ENCODE measurements at regions not wholly inside any gene's neighbourhood (a gene's known extent, or its start where the extent isn't known, plus 50 kb on each side); places are given as distances from the start of the nearest gene placed in this dataset.
"Not testable (repeated sequence)": the region's sequence is repeated elsewhere in the genome, so short reads cannot be mapped to it uniquely, and the experiment has no call there.

- no peak for DNase-seq
Observed at GRCh38 chr14:87405563-87405962, 587.4 kb downstream of the GALC start.

GRCh38 chr14:87397499-87397898 lies 595.5 kb downstream of the GALC start:
- DNase-seq: no peak

GRCh38 chr14:87391066-87391465 lies 601.9 kb downstream of the GALC start:
- no peak for DNase-seq

GRCh38 chr14:87388946-87389345 lies 604.0 kb downstream of the GALC start:
- no peak for DNase-seq

GRCh38 chr14:87387806-87388205 lies 605.2 kb downstream of the GALC start:
- DNase-seq: no peak

- DNase-seq: no peak
Observed at GRCh38 chr14:87386524-87386923, 606.5 kb downstream of the GALC start.

- no peak for DNase-seq
Observed at GRCh38 chr14:87380054-87380453, 612.9 kb downstream of the GALC start.

GRCh38 chr14:87368751-87369150 lies 624.2 kb downstream of the GALC start:
- DNase-seq: no peak

- DNase-seq: not testable (repeated sequence)
Observed at GRCh38 chr14:87360246-87360645, 632.7 kb downstream of the GALC start.

- DNase-seq: no peak
Observed at GRCh38 chr14:87351007-87351406, 642.0 kb downstream of the GALC start.

GRCh38 chr14:87349921-87350320 lies 643.1 kb downstream of the GALC start:
- DNase-seq: no peak

GRCh38 chr14:87343652-87344051 lies 649.3 kb downstream of the GALC start:
- DNase-seq: no peak

- DNase-seq: no peak
Observed at GRCh38 chr14:87334997-87335685, 657.8 kb downstream of the GALC start.

GRCh38 chr14:87331991-87332390 lies 661.0 kb downstream of the GALC start:
- no peak for DNase-seq

GRCh38 chr14:87325741-87326140 lies 667.2 kb downstream of the GALC start:
- DNase-seq: no peak

GRCh38 chr14:87323191-87323590 lies 669.8 kb downstream of the GALC start:
- no peak for DNase-seq

GRCh38 chr14:87321548-87321947 lies 671.4 kb downstream of the GALC start:
- no peak for DNase-seq

GRCh38 chr14:87312894-87313205 lies 680.1 kb downstream of the GALC start:
- no peak for DNase-seq

GRCh38 chr14:87312169-87312893 lies 680.7 kb downstream of the GALC start:
- no peak for DNase-seq

- no peak for DNase-seq
Observed at GRCh38 chr14:87309557-87309956, 683.4 kb downstream of the GALC start.

GRCh38 chr14:87306409-87307168 lies 686.4 kb downstream of the GALC start:
- DNase-seq: no peak

GRCh38 chr14:87305345-87305744 lies 687.6 kb downstream of the GALC start:
- DNase-seq: no peak

GRCh38 chr14:87304404-87304803 lies 688.6 kb downstream of the GALC start:
- no peak for DNase-seq

- DNase-seq: no peak
Observed at GRCh38 chr14:87286826-87287225, 706.2 kb downstream of the GALC start.
